Liver (tissue), 3 donors: ENCODE measurements at regions not wholly inside any gene's neighbourhood (a gene's known extent, or its start where the extent isn't known, plus 50 kb on each side); places are given as distances from the start of the nearest gene placed in this dataset.

Source experiments
- CTCF ChIP-seq: fragments of 150-350 bp; IDR thresholded peaks from 2 replicates; pipeline ENCODE4 v1.5.1; 2017; ENCODE audit warnings: improper control_type of control experiment, low read depth, low read length; ENCODE audit not compliant: missing input control
- HNF4G ChIP-seq: IDR thresholded peaks from 2 replicates; pipeline ENCODE4 v1.6.1; 2016; ENCODE audit warnings: antibody characterized with exemption
- JUND ChIP-seq, 2 donors: IDR thresholded peaks; 2 replicates each; pipeline ENCODE4 v1.6.1; 2016; ENCODE audit warnings: antibody characterized with exemption in 2 of 2
- RAD21 ChIP-seq, 2 donors: IDR thresholded peaks; 2 replicates each; pipeline ENCODE4 v1.6.1; 2016; ENCODE audit warnings: antibody characterized with exemption in 2 of 2, mild to moderate bottlenecking in 2 of 2
- donor health status: healthy.
- donor health status: healthy.

GRCh38 chr6:166849749-166850183 lies 106.6 kb downstream of the RNASET2 start:
- no peak for TF ChIP-seq CTCF
- TF ChIP-seq RAD21 (IDR thresholded peaks at IDR 0.05), result no peak
- TF ChIP-seq JUND (IDR thresholded peaks at IDR 0.05), result no peak
- no peak for TF ChIP-seq HNF4G
